HL-60 (cell line): ENCODE measurements at regions not wholly inside any gene's neighbourhood (a gene's known extent, or its start where the extent isn't known, plus 50 kb on each side); places are given as distances from the start of the nearest gene placed in this dataset.

ENCODE experiments used
- DNase-seq, 2 experiments: peaks; one replicate each; pipeline ENCODE4 v3.0.0-alpha.2; 2010 to 2020; ENCODE audit warnings: low read depth in 1 of 2, low spot score in 1 of 2
- H3K27ac ChIP-seq: fragments of 250-450 bp; sonication (Bioruptor Pico); replicated peaks from 2 replicates; pipeline ENCODE4 v1.5.1; 2020; ENCODE audit warnings: mild to moderate bottlenecking, moderate library complexity
- H3K27me3 ChIP-seq: fragments of 250-450 bp; sonication (Bioruptor Pico); 2 replicates; pipeline ENCODE4 v1.5.1; 2021; ENCODE audit warnings: mild to moderate bottlenecking, moderate library complexity; ENCODE audit not compliant: insufficient read depth, poor library complexity, severe bottlenecking
- H3K4me3 ChIP-seq: replicated peaks from 2 replicates; pipeline ENCODE4 v1.5.1; 2011; ENCODE audit warnings: mild to moderate bottlenecking, control low read depth, low read length; ENCODE audit not compliant: insufficient read depth
- GABPA ChIP-seq: IDR thresholded peaks from 2 replicates; pipeline ENCODE4 v1.6.1; 2012; ENCODE audit warnings: low read depth
- POLR2AphosphoS5 ChIP-seq: IDR thresholded peaks from 2 replicates; pipeline ENCODE4 v1.6.1; 2012; ENCODE audit warnings: low read depth
- REST ChIP-seq: IDR thresholded peaks from 2 replicates; pipeline ENCODE4 v1.6.1; 2012; ENCODE audit warnings: low read depth; ENCODE audit not compliant: insufficient replicate concordance
- SPI1 ChIP-seq: IDR thresholded peaks from 2 replicates; pipeline ENCODE4 v1.6.1; 2012; ENCODE audit warnings: low read depth, mild to moderate bottlenecking, borderline replicate concordance
- TF ChIP-seq, protein P1 (sequence below): IDR thresholded peaks from one replicate; pipeline ENCODE4 v1.5.1; 2011; ENCODE audit warnings: low read length, control low read depth, inconsistent platforms; ENCODE audit not compliant: insufficient read depth

DNA sequence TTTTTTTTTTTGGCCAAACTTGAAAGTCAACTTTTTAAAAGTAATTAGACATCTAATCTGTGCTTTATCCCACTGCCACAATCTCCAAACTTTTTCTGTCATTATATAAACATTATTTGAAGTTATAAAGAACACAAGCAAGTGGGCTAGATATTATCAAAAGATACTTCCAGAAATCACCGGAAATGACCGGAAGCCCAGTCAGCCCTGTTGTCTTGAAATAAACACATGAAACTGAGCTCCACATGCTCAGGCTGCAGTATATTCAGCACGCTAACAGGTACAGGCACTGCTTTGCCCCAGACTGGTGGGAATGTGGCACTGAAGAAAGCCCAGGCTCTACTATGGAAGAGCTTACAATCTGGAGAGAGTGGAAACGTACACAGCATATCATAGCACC, 158.9 kb upstream of the PLEKHG7 start:
- H3K4me3 ChIP-seq, result no peak overlapping the region
- no peak for DNase-seq
- H3K27me3 ChIP-seq, result no peaks in the 10 kb centered on the region
- no peak overlapping the region for H3K27ac ChIP-seq
- TF ChIP-seq GABPA, result no peak
- no peak for TF ChIP-seq POLR2AphosphoS5
- TF ChIP-seq REST, result no peak
- TF ChIP-seq, protein P1, sequence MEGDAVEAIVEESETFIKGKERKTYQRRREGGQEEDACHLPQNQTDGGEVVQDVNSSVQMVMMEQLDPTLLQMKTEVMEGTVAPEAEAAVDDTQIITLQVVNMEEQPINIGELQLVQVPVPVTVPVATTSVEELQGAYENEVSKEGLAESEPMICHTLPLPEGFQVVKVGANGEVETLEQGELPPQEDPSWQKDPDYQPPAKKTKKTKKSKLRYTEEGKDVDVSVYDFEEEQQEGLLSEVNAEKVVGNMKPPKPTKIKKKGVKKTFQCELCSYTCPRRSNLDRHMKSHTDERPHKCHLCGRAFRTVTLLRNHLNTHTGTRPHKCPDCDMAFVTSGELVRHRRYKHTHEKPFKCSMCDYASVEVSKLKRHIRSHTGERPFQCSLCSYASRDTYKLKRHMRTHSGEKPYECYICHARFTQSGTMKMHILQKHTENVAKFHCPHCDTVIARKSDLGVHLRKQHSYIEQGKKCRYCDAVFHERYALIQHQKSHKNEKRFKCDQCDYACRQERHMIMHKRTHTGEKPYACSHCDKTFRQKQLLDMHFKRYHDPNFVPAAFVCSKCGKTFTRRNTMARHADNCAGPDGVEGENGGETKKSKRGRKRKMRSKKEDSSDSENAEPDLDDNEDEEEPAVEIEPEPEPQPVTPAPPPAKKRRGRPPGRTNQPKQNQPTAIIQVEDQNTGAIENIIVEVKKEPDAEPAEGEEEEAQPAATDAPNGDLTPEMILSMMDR, result no peak
- no peak for TF ChIP-seq SPI1

DNA sequence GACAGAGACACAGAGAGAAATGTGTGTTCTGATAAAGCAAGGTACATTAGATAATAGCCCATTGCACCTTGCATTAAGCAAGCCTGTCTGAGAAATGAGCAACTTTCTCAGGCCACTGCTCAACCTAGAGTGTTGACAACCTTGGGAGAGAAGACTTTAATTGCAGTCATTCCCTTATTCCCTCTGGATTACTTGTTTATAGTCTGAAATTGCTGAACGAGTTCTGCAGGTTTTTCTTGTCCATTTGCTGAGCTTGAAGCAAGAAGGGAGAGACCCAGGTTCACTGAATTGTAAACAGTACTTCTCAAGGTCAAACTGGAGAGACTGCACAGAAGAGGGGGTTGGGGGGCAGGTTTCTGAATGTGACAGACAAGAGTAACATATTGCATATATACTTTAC, 159.4 kb upstream of the PLEKHG7 start:
- Histone ChIP-seq H3K27ac (no peak overlapping the region), H3K4me3 (no peak overlapping the region), H3K27me3 (no peaks in the 10 kb centered on the region)
- DNase-seq, result no peak
- TF ChIP-seq SPI1 (no peak), GABPA (no peak), POLR2AphosphoS5 (no peak)
- TF ChIP-seq, protein P1, result no peak

DNA sequence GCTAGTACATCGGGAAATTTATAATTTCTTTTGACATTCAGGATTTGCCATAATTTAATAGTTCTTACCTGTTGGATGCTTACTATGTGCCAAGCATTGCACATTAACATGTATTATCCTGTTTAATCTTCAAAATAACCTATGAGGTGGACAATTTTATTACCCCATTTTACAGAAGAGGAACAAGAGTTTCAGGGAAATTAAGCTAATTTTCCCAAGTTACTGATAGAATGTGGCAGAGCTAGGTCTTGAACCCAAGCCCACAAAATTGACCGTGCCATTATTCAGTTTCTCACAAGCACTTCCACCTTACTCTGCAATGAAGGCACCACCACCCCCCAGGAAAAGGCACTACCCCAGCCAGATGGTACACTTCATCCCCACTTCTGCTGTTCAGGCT, 161.1 kb upstream of the PLEKHG7 start:
- no peak overlapping the region for H3K27ac ChIP-seq
- no peak for TF ChIP-seq GABPA
- no peak for TF ChIP-seq POLR2AphosphoS5
- TF ChIP-seq, protein P1, result no peak
- TF ChIP-seq SPI1, result no peak
- TF ChIP-seq REST, result no peak

GRCh38 chr12:92540782-92541423, 161.9 kb upstream of the PLEKHG7 start:
- H3K27me3 ChIP-seq, result no peaks in the 10 kb centered on the region
- peak in 1 of 2 experiments; percentile 41 for DNase-seq
- H3K27ac ChIP-seq, result no peak overlapping the region
- TF ChIP-seq, protein P1, result no peak
- TF ChIP-seq SPI1 (peak; percentile 52; the same call in 1 of the 2 replicates), GABPA (no peak), REST (no peak)
- H3K4me3 ChIP-seq, result no peak overlapping the region

More for the DNA sequence above, 161.1 kb upstream of the PLEKHG7 start:
- no peak for DNase-seq
- Histone ChIP-seq H3K4me3 (no peak overlapping the region), H3K27me3 (no peaks in the 10 kb centered on the region)
